Embryonic facial prominence (tissue), 1 donor: ENCODE measurements at regions not wholly inside any gene's neighbourhood (a gene's known extent, or its start where the extent isn't known, plus 50 kb on each side); places are given as distances from the start of the nearest gene placed in this dataset.
"Not testable (repeated sequence)": the region's sequence is repeated elsewhere in the genome, so short reads cannot be mapped to it uniquely, and the experiment has no call there.

Source experiments
- DNase-seq: peaks from one replicate; pipeline ENCODE4 v3.0.0-alpha.2; 2016; ENCODE audit errors: extremely low spot score

- DNase-seq = no peak
These were observed 479.5 kb downstream of the CD83 start for GRCh38 chr6:14597090-14597489.

GRCh38 chr6:14598017-14598864 is 480.7 kb downstream of the CD83 start:
- DNase-seq = no peak

- DNase-seq = not testable (repeated sequence)
These were observed 482.7 kb downstream of the CD83 start for GRCh38 chr6:14600306-14600705.

- DNase-seq = no peak
These were observed 483.9 kb downstream of the CD83 start for GRCh38 chr6:14601490-14601889.

GRCh38 chr6:14606353-14606752 is 488.8 kb downstream of the CD83 start:
- no peak for DNase-seq

GRCh38 chr6:14610141-14610540 is 492.6 kb downstream of the CD83 start:
- no peak for DNase-seq

- no peak for DNase-seq
These were observed 494.7 kb downstream of the CD83 start for GRCh38 chr6:14612016-14612980.

GRCh38 chr6:14614631-14615030 is 497.1 kb downstream of the CD83 start:
- no peak for DNase-seq

- DNase-seq = no peak
These were observed 499.1 kb downstream of the CD83 start for GRCh38 chr6:14616656-14617055.

GRCh38 chr6:14618759-14619418 is 501.3 kb downstream of the CD83 start:
- no peak for DNase-seq

GRCh38 chr6:14619419-14619781 is 501.8 kb downstream of the CD83 start:
- no peak for DNase-seq

- no peak for DNase-seq
These were observed 502.9 kb downstream of the CD83 start for GRCh38 chr6:14620522-14620921.

GRCh38 chr6:14621518-14621917 is 503.9 kb downstream of the CD83 start:
- DNase-seq = no peak

GRCh38 chr6:14622085-14622484 is 504.5 kb downstream of the CD83 start:
- DNase-seq = no peak

- DNase-seq = no peak
These were observed 505.4 kb downstream of the CD83 start for GRCh38 chr6:14622909-14623505.

GRCh38 chr6:14625173-14625895 is 507.8 kb downstream of the CD83 start:
- no peak for DNase-seq

GRCh38 chr6:14626556-14626955 is 509.0 kb downstream of the CD83 start:
- DNase-seq = no peak

- no peak for DNase-seq
These were observed 512.4 kb downstream of the CD83 start for GRCh38 chr6:14630016-14630415.

- DNase-seq = no peak
These were observed 515.9 kb downstream of the CD83 start for GRCh38 chr6:14633479-14633878.

GRCh38 chr6:14634072-14634471 is 516.5 kb downstream of the CD83 start:
- DNase-seq = no peak

GRCh38 chr6:14635195-14635594 is 517.6 kb downstream of the CD83 start:
- DNase-seq = no peak
